Coronary artery (tissue), 2 donors: ENCODE measurements at regions not wholly inside any gene's neighbourhood (a gene's known extent, or its start where the extent isn't known, plus 50 kb on each side); places are given as distances from the start of the nearest gene placed in this dataset.
"Not testable (repeated sequence)": the region's sequence is repeated elsewhere in the genome, so short reads cannot be mapped to it uniquely, and the experiment has no call there.

Experiments used
- DNase-seq: peaks from one replicate; pipeline ENCODE4 v3.0.0-alpha.2; 2017; ENCODE audit warnings: low spot score
- H3K27ac ChIP-seq, 2 donors: fragments of 200-600 bp; sonication (generic); one replicate each; pipeline ENCODE4 v1.5.1; 2016 to 2019
- H3K4me3 ChIP-seq: fragments of 200-600 bp; sonication (generic); 2 replicates; pipeline ENCODE4 v1.5.1; 2016; ENCODE audit warnings: mild to moderate bottlenecking, moderate library complexity
- TF ChIP-seq, protein P1 (sequence below): fragments of 200-600 bp; sonication (generic); IDR thresholded peaks from one replicate; pipeline ENCODE4 v1.5.1; 2019; ENCODE audit warnings: antibody characterized with exemption

DNA sequence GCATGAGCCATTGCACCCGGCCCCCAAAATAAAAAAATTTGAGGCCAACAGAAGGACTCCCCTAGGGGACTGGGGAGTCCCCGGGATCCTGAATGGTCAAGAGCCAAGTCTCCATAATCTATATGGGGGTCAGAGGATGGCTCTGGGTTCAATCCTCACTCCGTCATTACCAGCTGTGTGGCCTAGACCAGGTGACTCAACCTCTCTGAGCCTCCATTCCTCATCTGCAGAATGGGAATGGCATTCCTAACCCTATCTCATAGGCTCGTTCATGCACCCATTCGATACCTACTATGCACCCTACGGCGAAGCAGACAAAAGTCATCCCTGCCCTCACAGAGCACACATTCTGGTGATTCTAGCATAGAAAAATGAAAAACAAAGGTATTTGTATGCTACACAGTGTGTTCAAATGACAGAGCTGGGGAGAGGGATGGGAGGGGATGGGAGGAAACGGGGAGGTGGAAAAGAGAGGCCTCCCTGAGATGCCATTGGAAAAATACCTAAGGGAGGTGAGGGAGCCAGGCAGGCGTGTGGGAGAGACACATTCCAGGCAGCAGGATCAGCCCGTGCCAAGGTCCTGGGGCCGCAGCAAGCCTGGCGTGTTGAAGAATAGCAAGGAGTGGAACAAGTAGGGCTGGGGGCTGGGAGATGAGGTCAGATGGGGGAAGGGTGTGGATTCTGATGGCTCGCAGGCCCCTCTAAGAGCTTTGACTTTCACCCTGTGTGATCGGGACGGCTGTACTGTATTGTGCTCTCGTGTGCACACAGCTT lies 71.2 kb downstream of the RMI2 start:
- TF ChIP-seq, protein P1, sequence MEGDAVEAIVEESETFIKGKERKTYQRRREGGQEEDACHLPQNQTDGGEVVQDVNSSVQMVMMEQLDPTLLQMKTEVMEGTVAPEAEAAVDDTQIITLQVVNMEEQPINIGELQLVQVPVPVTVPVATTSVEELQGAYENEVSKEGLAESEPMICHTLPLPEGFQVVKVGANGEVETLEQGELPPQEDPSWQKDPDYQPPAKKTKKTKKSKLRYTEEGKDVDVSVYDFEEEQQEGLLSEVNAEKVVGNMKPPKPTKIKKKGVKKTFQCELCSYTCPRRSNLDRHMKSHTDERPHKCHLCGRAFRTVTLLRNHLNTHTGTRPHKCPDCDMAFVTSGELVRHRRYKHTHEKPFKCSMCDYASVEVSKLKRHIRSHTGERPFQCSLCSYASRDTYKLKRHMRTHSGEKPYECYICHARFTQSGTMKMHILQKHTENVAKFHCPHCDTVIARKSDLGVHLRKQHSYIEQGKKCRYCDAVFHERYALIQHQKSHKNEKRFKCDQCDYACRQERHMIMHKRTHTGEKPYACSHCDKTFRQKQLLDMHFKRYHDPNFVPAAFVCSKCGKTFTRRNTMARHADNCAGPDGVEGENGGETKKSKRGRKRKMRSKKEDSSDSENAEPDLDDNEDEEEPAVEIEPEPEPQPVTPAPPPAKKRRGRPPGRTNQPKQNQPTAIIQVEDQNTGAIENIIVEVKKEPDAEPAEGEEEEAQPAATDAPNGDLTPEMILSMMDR: no peak
- Histone ChIP-seq H3K27ac (no peak overlapping the region), H3K4me3 (no peak overlapping the region)
- no peak for DNase-seq

- Histone ChIP-seq H3K27ac (no peak overlapping the region), H3K4me3 (no peak overlapping the region)
- TF ChIP-seq, protein P1: no peak
- no peak for DNase-seq
Observed at GRCh38 chr16:11417487-11417886, 72.2 kb downstream of the RMI2 start.

DNA sequence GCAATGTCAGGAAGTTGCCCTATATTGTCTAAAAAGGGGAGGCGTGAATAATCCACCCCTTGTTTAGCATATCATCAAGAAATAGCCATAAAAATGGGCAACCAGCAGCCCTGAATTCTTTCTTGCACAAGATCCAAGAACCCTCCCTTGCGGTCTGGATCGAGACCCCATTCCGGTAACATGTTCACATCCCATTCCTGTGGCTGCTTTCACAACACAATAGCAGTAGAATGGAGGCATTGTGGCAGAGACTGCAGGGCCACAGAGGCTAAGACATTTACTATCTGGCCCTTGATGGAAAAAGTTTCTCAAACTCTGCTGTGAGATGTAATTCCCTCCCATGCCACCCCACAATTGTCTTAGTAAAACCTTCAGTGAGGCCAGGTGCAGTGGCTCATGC lies 73.2 kb downstream of the RMI2 start:
- TF ChIP-seq, protein P1: no peak
- DNase-seq: no peak
- no peak overlapping the region for H3K27ac ChIP-seq
- H3K4me3 ChIP-seq: no peak overlapping the region

- not testable (repeated sequence) for H3K27ac ChIP-seq, DNase-seq, H3K4me3 ChIP-seq
Observed at GRCh38 chr16:11420067-11420466, 74.8 kb downstream of the RMI2 start.

GRCh38 chr16:11420895-11421294 lies 75.6 kb downstream of the RMI2 start:
- DNase-seq: no peak
- TF ChIP-seq, protein P1: no peak
- Histone ChIP-seq H3K4me3 (no peak overlapping the region), H3K27ac (no peak overlapping the region)

DNA sequence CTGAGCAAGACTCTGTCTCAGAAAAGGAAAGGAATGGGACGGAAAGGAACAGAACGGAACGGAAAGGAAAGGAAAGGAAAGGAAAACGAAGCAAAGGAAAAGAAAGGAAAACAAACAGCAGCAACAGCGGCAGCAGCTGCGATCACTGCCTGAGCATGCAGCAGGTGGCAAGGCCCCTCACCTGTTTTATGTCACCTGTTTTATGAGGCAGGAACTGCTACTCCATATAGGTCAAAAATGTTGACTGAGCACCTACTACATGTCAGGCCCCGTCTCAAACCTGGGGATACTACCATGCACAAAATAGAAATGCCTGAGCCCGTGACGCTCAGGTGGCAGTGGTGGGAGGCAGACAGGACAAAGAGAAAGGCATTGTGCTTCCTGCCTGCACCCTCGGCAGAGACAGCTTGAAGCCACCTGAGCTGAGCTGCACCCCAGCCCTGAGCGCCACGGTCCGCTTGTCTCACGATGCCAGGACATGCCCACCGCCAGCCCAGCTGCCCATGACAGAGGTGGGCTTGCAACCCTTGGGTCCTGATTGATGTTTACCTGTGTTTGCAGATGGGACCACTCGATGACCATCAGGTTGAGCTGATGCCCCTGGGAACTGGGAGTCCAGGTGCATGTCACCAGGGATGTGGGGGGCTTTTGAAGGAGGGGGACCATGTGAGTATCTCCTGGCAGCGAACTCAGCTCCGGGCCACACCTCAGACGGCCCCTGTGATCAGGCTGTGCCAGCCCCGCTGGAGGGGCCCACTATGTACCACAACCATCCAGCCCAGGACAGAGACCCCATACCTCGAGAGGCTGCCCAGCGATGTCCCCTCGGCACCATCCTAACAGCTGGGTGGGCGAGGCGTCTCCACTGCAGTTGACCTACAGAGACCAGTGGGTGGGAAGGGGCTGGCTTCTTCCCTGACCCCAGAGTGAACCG lies 77.4 kb downstream of the RMI2 start:
- Histone ChIP-seq H3K27ac (no peak overlapping the region), H3K4me3 (no peak overlapping the region)
- no peak for DNase-seq
- TF ChIP-seq, protein P1: no peak

GRCh38 chr16:11423315-11424117 lies 78.3 kb downstream of the RMI2 start:
- TF ChIP-seq, protein P1: no peak
- DNase-seq: no peak

More at GRCh38 chr16:11423315-11424117, 78.3 kb downstream of the RMI2 start:
- no peak overlapping the region for H3K4me3 ChIP-seq
- no peak overlapping the region for H3K27ac ChIP-seq
